ENCODE measurements at regions not wholly inside any gene's neighbourhood (a gene's known extent, or its start where the extent isn't known, plus 50 kb on each side); places are given as distances from the start of the nearest gene placed in this dataset.

DNA sequence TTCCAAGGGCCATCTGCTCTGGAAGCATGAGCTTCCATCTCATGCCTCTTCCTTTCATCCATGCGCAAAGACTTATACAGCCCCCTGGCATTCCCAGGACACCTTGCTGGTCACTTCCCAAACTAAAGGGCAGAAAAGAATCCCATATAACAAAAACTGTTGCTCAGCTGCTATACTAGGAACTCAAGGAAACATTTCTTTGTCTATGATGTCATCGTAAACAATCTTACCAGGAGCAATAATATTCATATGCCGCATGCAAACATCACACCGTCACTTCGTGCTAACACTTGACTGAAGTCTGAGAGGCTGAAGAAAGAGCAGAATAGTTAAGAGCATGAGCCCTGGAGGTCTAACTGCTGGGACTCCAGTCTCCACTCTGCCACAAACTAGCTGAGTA is 50.5 kb upstream of the CDKN3 start:
- no peak overlapping the region for H3K27ac Mint-ChIP-seq
- TF ChIP-seq CTCF (IDR thresholded peaks at IDR 0.05), result no peak
- no peaks in the 10 kb centered on the region; the same call in none of the 2 replicates for H3K27me3 Mint-ChIP-seq (ENCODE audit: insufficient read depth)

More for the DNA sequence above, 50.5 kb upstream of the CDKN3 start:
- peaks cover 39% of the 10 kb centered on the region for H3K4me1 Mint-ChIP-seq (ENCODE audit: low read depth)
- H3K9me3 Mint-ChIP-seq, result no peaks in the 10 kb centered on the region
- no peak overlapping the region for H3K4me3 Mint-ChIP-seq
- no peak for DNase-seq
- H3K36me3 Mint-ChIP-seq (ENCODE audit: low read depth), result no peaks in the 10 kb centered on the region
